HL-60 (cell line): ENCODE measurements at regions not wholly inside any gene's neighbourhood (a gene's known extent, or its start where the extent isn't known, plus 50 kb on each side); places are given as distances from the start of the nearest gene placed in this dataset.

ENCODE experiments used
- CTCF ChIP-seq: IDR thresholded peaks from one replicate; pipeline ENCODE4 v1.5.1; 2011; ENCODE audit warnings: low read length, control low read depth, inconsistent platforms; ENCODE audit not compliant: insufficient read depth
- POLR2AphosphoS5 ChIP-seq: IDR thresholded peaks from 2 replicates; pipeline ENCODE4 v1.6.1; 2012; ENCODE audit warnings: low read depth
- REST ChIP-seq: IDR thresholded peaks from 2 replicates; pipeline ENCODE4 v1.6.1; 2012; ENCODE audit warnings: low read depth; ENCODE audit not compliant: insufficient replicate concordance

- TF ChIP-seq CTCF (no peak), REST (no peak), POLR2AphosphoS5 (no peak)
Observed at GRCh38 chr5:165360366-165360765, 1854.9 kb downstream of the MAT2B start.
